ENCODE measurements at regions not wholly inside any gene's neighbourhood (a gene's known extent, or its start where the extent isn't known, plus 50 kb on each side); places are given as distances from the start of the nearest gene placed in this dataset.

- no peak for DNase-seq (ENCODE audit: low read depth)
These were observed 165.7 kb upstream of the KL start for GRCh38 chr13:32850316-32851052.

GRCh38 chr13:32851083-32852069 is 164.8 kb upstream of the KL start:
- no peak for TF ChIP-seq CTCF (conservative IDR thresholded peaks at IDR 0.05; ENCODE audit: low read depth, low read length)
- DNase-seq (ENCODE audit: low read depth): peak; percentile 43
- no peak overlapping the region for H3K4me3 ChIP-seq (ENCODE audit: low read depth, low read length)

More at GRCh38 chr13:32850316-32851052, 165.7 kb upstream of the KL start:
- H3K4me3 ChIP-seq (ENCODE audit: low read depth, low read length): no peak overlapping the region
- no peak for TF ChIP-seq CTCF (conservative IDR thresholded peaks at IDR 0.05; ENCODE audit: low read depth, low read length)

- peak; percentile 69 for DNase-seq (ENCODE audit: low read depth)
- TF ChIP-seq CTCF (conservative IDR thresholded peaks at IDR 0.05; ENCODE audit: low read depth, low read length): no peak
- H3K4me3 ChIP-seq (ENCODE audit: low read depth, low read length): no peak overlapping the region
These were observed 163.7 kb upstream of the KL start for GRCh38 chr13:32852526-32852925.

- no peak overlapping the region for H3K4me3 ChIP-seq (ENCODE audit: low read depth, low read length)
- no peak for TF ChIP-seq CTCF (conservative IDR thresholded peaks at IDR 0.05; ENCODE audit: low read depth, low read length)
- no peak for DNase-seq (ENCODE audit: low read depth)
These were observed 159.1 kb upstream of the KL start for GRCh38 chr13:32857077-32857476.

- TF ChIP-seq CTCF (conservative IDR thresholded peaks at IDR 0.05; ENCODE audit: low read depth, low read length): no peak
- H3K4me3 ChIP-seq (ENCODE audit: low read depth, low read length): no peak overlapping the region
- DNase-seq (ENCODE audit: low read depth): no peak
These were observed 158.5 kb upstream of the KL start for GRCh38 chr13:32857689-32858088.

- TF ChIP-seq CTCF (conservative IDR thresholded peaks at IDR 0.05; ENCODE audit: low read depth, low read length): no peak
- no peak for DNase-seq (ENCODE audit: low read depth)
- no peak overlapping the region for H3K4me3 ChIP-seq (ENCODE audit: low read depth, low read length)
These were observed 156.4 kb upstream of the KL start for GRCh38 chr13:32859707-32860292.
